RCC 7860 (cell line): ENCODE measurements at regions not wholly inside any gene's neighbourhood (a gene's known extent, or its start where the extent isn't known, plus 50 kb on each side); places are given as distances from the start of the nearest gene placed in this dataset.

Experiments used
- DNase-seq: peaks from one replicate; pipeline ENCODE4 v3.0.0-alpha.2; 2015; ENCODE audit warnings: low spot score
- FAIRE-seq: peaks from 2 replicates; lab custom pipeline; 2012; peaks lifted over from hg19 to GRCh38; lab: Jason Lieb, UNC

DNA sequence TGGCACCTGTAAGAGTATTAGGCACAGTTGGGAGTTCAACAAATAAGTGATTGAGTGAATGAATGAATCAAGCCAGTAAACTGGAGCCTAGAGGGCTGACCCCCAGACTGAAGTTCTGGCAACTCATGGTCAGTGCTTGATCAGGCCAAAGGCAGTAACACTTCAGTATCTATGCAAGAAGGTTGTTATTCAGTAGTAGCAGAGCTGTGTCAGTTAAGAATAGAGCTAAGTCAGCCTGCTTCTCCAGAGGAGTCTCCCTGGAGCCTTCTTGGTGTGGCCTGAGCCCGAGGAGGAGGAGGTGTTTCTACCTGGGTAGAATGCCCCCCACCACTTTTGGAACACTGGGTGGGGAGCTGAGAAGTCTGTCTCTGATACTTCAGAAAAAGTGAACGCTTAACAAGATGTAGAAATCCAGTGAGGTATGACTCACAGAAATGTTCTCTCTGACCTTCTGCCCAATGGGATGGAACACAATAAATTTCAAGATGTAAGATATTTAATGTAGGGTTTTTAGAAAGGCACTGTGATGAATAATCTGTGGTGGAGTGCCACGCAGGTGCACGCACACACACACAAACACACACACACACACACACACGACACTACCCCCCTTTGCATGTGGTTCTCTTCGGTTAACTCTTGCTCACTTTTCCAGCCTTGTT, 219.9 kb downstream of the HIPK3 start:
- no peak for FAIRE-seq
- no peak for DNase-seq

DNA sequence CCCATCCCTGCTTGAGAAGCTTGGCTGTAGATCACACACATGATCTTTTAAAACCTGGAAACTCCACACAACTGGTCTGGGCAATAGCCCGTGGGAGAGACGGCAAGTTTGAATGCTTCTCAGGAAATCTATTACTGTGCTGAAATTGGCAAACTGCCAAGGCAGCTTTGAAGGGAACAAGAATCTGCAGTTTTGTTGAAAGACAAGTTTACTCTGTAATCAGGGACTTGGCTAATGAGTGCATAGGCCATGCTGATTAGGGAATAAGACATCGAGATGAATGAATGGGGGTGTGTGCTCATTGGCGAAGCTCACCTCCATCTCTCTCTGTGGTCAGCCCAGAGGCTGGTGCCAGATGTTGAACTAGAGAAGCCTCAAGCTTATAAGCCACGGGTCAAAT, 218.8 kb downstream of the HIPK3 start:
- FAIRE-seq (no peak), DNase-seq (no peak)

- DNase-seq (no peak), FAIRE-seq (no peak)
Measured at GRCh38 chr11:33474866-33475265, 217.7 kb downstream of the HIPK3 start.

GRCh38 chr11:33471541-33471940, 214.4 kb downstream of the HIPK3 start:
- no peak for DNase-seq
- no peak for FAIRE-seq

DNA sequence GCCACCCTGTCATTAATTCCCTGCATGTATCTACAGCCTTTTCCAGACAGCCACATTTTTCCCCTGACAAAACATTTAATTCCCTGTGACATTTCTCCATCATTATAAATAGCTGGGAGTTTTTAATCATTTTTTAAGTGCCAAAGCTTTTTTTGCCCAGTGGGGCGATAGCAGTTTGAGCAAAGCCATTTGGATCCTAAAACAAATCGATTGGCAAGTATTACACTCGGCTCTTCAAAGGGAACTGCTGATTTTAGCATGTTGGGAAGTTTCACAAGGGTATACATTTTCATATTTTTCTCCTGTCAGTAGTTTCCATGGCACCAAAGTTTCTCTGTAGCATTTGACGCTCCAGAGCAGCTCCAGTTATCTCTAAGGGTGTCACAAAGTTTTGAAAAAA, 210.8 kb downstream of the HIPK3 start:
- DNase-seq (no peak), FAIRE-seq (no peak)

DNA sequence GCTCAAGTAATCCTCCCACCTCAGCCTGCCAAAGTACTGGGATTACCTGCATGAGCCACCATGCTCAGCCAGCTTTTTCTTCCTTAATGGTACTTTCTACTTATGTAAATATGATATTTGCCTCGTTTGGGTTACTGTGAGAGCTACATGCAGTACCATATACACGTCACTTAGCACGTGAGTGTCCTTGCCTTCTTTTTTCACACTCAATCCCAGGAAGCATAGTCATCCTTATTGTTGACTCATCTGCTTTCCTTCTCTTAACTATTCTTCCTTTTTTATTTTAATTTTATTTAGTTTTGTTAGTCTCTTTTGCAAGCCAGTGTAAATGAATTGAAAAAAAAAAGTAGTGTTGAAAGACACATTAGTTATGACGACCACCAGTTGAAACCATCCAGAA, 205.9 kb downstream of the HIPK3 start:
- FAIRE-seq (no peak), DNase-seq (no peak)

DNA sequence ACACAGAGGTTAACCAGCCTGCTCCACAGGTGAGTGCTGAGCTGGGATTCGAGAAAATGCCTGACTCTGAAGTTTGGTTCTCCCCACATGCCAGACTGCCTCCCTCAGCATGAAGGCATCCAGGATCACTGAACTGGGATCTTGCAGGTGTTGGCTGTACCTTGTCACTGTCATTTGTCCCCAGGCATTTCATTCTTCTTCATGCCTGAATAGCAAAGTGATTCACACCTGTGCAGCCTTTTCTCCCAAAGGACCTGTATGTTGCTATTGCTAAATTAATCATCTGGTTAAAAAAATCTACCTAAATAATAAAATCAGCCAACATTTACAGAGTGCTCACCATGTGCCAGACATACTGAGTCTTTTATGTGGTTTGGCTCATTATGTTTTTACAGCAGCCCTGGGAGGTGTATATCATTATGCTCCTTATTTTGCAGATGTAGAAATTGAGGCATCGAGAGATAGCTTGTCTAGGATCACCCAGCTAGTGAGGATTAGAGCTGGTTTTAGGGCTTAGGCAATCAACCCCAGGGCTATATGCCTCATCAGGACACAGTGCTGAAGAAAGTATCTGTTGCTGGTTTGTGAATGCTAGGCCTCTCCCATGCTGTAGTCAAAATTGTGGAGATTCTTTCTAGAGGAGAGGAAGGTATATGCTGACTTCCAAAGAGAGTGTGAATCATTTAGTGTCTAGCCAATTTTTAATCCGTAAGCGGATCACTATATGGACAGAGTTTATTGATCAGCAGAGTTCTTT, 204.4 kb downstream of the HIPK3 start:
- DNase-seq (no peak), FAIRE-seq (no peak)

GRCh38 chr11:33457948-33458347, 200.8 kb downstream of the HIPK3 start:
- no peak for FAIRE-seq

DNA sequence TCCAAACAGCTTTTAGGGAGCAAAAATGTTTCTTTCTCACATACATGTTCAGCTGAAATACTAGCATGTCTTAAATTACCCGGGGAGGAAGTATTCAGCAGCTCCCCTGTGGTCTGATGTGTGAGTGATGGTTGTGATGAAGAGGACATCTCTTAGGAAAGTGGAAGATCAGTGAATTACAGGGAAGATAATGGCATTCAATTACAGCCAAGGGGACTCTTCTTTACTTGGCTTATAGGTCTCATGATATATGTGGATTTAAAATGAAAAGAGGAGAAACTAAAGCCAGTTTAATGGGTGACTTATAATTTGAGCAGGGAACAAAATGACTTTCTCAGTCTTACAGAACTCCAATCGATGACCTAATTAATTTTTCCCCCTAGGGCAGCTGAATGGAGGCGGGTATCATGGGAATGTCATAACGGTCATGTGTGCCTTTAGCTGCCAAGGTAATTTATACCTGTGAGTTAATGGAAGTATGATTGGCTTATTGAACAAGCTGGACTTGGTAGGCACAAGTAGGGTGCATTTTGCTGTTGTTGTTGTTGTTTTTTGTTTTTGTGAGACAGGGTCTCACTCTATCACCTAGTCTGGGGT, 198.8 kb downstream of the HIPK3 start:
- FAIRE-seq (no peak), DNase-seq (no peak)

More at GRCh38 chr11:33457948-33458347, 200.8 kb downstream of the HIPK3 start:
- no peak for DNase-seq

GRCh38 chr11:33454264-33454663, 197.1 kb downstream of the HIPK3 start:
- no peak for FAIRE-seq

DNA sequence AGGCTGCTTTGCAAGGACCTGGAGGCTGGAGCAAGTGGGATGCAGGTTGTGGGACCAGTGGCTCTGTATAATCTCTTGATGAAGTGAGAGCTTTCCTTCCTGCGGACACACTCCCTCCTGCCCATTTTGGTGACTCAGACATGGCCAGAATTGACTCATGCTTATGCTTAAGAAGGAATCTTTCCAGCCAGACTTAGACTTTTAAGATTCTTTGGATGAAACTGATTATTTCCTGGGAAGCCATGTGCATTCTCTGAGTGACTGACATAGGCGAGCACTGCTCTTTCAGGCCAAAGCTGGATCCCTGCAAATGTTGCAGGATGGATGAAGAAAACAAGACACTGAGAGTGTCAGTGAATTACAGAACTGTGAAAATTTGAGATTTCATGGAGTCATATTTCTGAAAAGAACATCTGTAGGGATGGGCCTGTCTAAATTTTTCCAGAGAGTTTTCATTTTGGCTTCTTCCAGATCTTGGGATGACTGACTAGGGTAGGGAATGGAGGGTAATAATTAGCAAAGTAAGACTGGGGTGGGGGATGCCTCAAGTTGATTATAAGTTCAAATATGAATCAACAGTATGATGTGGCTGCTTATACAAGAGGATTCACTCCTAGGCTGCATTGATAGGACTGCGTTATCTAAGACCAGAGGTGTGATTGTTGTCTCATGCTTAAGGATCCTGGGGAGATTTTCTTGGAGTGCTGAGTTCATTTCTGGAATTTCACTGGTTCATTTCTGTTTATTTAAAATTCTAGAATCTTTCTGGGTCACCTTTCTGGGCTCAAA, 195.8 kb downstream of the HIPK3 start:
- DNase-seq (peak; percentile 65), FAIRE-seq (peak; percentile 7)

More at GRCh38 chr11:33454264-33454663, 197.1 kb downstream of the HIPK3 start:
- no peak for DNase-seq

DNA sequence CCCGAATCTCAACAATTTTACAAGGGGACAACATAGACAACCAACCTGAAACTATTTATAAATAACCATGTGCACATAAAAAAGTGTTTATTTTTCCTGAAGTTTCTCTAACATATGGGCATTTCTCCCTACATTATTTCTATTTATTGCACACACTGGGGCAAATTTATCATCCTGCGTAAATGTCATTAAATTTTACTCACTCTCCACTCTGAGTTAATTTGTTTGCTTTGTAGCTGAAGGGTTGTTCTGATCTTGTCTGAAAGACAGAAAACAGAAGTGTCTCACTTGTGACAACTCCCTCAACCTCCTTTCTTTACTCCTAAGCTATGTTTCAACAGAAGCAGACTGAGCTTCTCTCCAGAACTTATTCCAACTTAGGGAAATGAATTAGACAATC, 194.2 kb downstream of the HIPK3 start:
- DNase-seq (no peak), FAIRE-seq (no peak)

DNA sequence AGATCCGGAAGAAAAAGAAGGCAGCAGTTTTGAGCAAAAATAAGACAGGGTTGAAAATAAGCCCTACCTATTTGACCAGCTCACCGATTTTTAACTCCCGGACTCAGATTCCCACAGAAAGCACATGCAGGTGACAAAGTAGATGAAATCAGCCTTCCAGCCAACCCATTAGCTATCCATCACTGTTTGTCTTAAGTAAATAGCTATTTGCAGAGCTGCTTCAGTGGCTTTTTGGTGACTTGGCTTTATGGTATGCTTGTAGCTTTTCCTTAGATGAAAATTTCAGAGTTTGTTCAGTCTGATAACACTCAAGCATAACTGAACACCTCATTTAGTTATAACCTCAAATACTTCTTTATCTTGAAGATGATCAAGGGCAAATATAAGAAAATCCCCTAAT, 192.6 kb downstream of the HIPK3 start:
- FAIRE-seq (no peak), DNase-seq (peak; percentile 71)

DNA sequence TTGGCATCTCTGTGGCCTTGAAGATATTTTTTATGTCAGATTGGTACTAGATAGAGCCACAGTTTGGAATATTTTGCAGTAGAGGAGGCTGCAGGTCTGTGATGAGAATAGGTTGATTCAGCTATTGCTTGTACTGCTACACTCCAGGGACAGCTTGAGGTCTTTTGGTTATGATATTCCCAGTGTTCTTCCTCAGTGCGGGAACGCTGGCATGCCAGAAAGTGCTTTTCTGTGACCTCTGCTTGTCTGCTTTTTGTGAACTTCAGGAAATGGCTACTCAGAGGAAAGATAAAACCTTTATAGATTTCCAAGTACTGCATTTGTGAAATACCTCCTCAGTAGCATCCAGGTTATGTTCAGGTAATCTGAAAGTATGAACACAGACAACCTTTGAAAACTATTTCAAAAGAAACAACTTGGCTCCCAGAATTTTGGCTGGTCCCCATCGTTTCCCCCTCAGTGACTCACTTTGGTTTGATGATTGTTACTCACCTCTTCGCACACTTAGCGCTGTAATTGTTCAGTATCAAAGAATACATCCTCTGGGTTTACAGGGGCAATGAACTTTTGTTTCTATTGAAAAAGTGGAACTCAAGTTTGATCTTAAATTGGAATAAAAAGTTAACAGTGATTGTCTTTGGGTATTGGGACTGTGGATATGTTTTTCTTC, 191.4 kb downstream of the HIPK3 start:
- FAIRE-seq: no peak
- DNase-seq: no peak

DNA sequence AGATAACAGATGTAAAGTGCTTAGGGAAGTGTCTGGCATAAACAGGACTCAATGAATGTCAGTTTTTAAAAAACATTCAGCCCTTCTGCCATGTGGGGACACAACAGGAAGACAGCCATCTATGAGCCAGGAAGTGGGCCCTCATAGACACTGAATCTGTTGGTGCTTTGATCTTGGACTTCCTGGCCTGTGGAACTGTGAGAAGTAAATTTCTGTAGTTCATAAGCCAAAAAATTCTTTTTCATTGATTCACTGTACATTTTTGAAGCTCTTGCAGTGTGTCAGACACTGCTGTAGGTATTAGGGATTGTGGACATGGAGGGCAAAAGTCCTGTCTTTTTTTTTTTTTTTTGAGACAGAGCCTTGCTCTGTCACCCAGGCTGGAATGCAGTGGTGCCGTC, 188.6 kb downstream of the HIPK3 start:
- DNase-seq (peak; percentile 38), FAIRE-seq (no peak)

GRCh38 chr11:33444835-33445594, 187.8 kb downstream of the HIPK3 start:
- DNase-seq: no peak
- no peak for FAIRE-seq

- no peak for FAIRE-seq
Measured at GRCh38 chr11:33443684-33444083, 186.5 kb downstream of the HIPK3 start.

GRCh38 chr11:33438301-33438700, 181.1 kb downstream of the HIPK3 start:
- FAIRE-seq: no peak

More at GRCh38 chr11:33443684-33444083, 186.5 kb downstream of the HIPK3 start:
- DNase-seq: no peak

GRCh38 chr11:33437529-33437928, 180.3 kb downstream of the HIPK3 start:
- FAIRE-seq (no peak), DNase-seq (no peak)

More at GRCh38 chr11:33438301-33438700, 181.1 kb downstream of the HIPK3 start:
- DNase-seq: no peak

GRCh38 chr11:33435216-33435615, 178.0 kb downstream of the HIPK3 start:
- FAIRE-seq (no peak), DNase-seq (no peak)
